Activated CD4-positive, alpha-beta T cell treated with anti-CD3 and anti-CD28 coated beads for 24 hours (primary cell): ENCODE measurements at regions not wholly inside any gene's neighbourhood (a gene's known extent, or its start where the extent isn't known, plus 50 kb on each side); places are given as distances from the start of the nearest gene placed in this dataset.

Experiments used
- DNase-seq, 2 donors: peaks; one replicate each; pipeline ENCODE4 v3.0.0-alpha.2; 2020; ENCODE audit warnings: low read depth in 2 of 2

GRCh38 chr16:64167936-64168335 lies 953.9 kb downstream of the CDH11 start:
- no peak for DNase-seq

DNA sequence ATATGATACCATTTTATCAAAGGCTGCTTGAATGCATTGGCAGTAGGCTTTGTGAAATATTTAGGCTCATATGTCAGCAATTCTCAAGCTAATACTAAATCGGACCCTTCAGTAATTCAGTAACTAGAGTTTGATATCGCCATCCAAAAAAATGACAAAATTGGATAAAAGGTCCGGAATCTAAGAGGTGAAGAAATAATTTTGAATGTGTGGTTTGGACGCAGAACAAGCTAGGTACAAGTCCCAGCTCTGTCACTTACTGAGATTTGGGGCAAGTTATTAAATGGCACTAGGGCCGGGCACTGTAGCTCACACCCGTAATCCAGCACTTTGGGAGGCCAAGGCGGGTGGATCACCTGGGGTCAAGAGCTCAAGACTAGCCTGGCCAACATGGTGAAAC lies 956.5 kb downstream of the CDH11 start:
- no peak for DNase-seq

- no peak for DNase-seq
Measured at GRCh38 chr16:64162613-64163375, 959.1 kb downstream of the CDH11 start.

DNA sequence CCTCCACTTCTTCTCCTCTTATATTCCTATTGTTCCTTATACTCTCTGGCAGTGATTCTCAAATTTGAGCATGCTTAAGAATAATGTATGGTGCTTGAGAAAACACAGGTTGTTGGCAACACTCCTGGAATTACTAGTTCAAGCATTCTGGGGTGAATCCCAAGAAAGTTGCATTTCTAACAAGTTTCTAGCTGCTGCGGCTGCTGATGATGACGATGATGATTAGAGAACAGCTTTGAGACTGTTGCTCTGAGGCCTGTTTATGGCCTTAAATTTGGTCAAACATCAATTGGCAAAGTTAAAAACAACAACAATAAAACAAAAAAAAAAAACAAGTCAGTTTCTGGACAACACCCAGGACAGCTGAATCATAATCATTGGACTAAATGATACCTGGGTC lies 961.9 kb downstream of the CDH11 start:
- DNase-seq, result no peak

DNA sequence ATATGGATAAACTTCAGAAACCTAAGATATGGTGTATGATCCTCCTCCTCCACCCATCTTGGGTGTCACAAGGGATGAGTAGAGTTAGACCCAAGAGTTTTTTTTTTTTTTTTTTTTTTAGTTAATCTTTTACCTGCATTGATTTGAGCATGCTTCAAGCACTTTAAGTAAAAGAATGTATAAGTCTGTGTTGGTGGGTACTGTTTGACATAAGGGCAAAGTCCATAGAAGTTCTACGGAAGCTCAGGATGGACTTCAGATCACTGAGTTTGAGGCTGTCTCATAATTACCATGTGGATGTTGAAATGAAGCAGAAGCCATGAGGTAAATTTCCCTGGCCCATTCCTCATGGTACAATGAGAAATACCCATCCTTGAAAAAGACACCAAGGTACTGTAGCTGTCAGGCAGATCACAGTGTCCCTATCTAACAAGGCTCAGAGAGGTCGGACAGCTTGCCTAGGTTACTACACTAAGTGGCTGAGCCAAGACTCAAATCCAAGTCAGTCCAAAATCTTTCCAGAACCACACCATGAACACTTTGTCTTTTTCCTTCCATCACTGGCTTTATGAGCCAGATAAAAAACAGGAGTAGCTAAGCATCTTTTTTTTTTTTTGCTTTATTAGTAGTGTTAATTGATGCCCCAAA lies 962.8 kb downstream of the CDH11 start:
- no peak for DNase-seq

DNA sequence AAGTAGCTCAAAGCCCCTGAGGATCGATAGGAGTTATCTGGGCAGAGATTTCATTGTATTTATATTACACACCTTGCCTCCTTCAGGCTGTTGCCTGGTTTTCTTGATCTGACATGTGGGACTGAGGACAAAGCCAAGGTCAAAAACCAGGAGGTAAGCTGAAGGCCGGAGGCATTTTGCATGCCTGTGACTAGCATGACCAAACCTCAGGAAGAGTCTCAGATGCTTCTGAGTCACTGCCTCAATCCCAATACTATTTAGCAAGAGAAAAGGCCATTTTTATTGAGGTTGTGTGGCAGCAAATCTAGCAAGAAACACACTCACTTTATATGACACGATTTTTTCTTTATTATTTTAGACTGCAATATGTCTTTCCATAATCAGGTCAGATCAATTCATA lies 968.1 kb downstream of the CDH11 start:
- no peak for DNase-seq

GRCh38 chr16:64151990-64152767 lies 969.7 kb downstream of the CDH11 start:
- DNase-seq, result no peak

DNA sequence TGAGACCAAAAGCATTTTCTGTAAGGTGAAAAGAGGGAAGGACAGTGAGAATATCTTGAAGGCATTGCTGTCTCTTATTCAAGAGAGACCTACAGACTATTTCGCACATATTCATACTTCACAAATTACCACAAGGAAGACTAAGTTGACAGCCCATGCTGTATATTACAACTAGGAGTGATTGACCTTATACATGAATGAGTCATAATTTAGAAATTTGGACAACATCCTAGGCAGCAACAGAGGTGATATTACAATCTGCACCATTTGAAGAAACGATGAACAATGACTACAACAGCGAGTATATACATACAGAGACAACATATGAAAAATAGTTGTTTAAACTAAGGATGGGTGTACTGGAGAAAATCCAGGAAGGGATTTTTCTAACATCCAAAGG lies 971.7 kb downstream of the CDH11 start:
- DNase-seq, result no peak

DNA sequence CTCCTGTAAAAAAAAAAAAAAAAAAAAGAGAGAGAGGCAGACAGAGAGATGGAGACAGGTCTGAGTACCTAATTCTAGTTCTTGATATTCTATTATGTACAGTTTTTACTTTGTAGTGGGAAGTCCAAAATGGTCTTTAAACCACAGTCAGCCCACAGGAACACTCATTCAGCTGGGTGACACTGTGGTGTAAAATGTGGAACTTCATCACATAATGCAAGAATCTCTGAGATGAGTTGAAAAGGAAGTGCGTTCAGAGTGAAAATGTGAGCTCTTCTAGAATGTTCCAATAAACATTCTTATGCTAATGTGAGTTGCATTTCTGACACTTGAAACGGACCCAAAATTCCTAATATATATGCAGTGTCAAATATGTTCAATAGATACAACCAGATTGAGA lies 972.1 kb downstream of the CDH11 start:
- no peak for DNase-seq

DNA sequence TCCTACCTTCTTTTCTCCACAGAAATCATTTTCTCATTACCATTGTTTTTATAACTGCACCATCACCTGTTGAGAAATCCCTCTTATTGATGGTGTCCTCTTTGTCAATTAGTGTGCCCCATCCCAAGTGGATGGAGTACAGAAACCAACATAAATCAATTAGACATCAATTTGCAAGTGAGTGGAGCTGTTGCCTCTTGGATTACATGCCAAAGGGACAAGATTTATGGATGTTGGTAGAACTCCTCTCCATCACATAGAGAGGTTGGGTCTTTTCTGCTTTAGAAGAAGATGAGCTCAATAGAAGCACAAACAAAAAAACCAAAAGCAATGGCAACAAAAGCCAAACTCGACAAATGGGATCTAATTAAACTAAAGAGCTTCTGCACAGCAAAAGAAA lies 973.5 kb downstream of the CDH11 start:
- DNase-seq, result no peak

DNA sequence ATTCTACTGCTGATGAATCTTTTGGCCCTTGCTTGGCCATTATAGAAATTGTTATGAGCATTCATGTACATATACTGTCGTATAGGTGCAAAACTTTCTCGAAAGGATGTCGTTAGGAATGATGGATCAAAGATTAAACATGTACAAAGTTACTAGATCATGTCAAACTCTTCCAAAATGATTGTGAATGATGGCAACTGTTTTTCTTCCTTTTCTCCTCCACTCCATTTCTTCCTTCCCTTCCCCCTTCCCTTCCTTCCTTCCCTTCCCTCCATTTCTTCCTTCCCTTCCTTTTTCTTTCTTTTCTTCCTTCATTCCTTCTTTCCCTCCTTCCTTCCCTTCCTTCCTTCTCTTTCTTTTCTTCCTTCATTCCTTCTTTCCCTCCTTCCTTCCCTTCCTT lies 973.9 kb downstream of the CDH11 start:
- DNase-seq, result no peak

DNA sequence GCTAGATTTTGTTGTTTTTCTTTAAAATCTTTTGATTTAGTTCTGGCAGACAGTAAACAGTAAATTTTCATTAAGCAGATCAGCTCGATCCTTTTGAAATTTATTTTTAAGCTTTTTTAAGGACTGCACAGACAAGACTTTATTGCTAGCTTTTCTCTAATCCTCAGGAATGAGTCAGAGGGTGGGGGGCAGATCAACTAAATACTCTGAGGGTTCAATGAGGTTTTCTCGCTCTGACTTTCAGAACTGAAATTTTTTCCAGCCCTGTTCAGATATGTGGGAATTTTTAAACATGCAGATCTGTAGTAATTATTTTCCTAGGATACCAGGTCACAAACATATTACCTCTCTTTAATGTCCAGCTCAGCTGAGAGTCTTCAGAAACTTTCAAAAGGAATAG lies 977.2 kb downstream of the CDH11 start:
- no peak for DNase-seq

DNA sequence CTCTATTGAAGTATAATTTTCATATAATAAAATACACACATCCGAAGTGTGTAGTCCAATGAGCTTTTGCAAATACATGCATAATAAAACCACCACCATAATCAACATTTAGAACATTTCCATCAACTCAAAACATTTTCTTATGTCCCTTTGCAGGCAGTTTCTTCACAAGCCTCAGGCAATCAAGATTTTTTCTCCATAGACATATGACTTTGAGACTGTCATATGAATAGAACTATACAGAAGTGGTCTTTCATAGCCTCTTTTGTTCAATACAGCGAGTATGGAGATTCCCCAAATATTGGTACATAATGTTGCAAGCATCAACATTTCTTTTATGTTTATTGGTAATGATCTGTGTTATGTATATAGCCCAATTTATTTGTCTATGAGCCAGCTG lies 983.2 kb downstream of the CDH11 start:
- no peak for DNase-seq

- no peak for DNase-seq
Measured at GRCh38 chr16:64138006-64138405, 983.9 kb downstream of the CDH11 start.

GRCh38 chr16:64136743-64137142 lies 985.1 kb downstream of the CDH11 start:
- no peak for DNase-seq

DNA sequence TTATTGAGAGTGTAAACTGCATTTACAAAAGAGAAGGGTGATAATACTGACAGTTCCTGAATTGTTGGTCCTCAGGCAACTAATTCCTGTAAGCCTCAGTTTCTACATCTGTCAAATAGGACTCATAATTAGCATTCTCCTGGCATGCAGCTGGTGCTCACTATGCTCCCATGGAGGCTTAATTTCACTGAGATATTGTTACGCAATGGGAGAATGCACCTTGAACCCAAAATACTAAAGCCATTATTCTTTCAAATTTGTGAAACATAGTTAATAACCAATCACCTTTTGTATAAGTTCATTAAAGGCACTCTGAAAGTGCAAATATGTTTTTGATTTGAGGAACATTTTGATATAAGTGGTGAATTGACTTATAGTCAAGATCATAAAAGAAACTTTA lies 985.5 kb downstream of the CDH11 start:
- DNase-seq, result no peak

DNA sequence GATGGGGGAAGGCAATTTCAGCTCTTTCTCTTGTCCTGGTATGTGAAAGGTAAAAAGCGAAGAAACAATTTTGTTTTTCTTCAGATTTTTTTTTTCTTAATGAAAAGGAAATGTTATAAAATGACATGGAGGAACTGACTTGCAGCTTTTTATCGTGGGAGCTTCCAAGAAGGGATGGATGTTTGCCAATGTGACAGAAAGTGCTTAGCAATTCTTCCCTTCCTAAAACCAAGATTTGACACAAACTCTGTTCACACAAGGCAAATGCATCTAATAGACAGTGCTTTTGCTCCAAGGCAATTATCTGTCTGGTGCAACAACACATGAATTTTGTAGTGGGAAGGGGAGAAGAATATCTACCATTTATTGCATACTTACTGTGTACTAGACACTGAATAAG lies 988.5 kb downstream of the CDH11 start:
- no peak for DNase-seq

DNA sequence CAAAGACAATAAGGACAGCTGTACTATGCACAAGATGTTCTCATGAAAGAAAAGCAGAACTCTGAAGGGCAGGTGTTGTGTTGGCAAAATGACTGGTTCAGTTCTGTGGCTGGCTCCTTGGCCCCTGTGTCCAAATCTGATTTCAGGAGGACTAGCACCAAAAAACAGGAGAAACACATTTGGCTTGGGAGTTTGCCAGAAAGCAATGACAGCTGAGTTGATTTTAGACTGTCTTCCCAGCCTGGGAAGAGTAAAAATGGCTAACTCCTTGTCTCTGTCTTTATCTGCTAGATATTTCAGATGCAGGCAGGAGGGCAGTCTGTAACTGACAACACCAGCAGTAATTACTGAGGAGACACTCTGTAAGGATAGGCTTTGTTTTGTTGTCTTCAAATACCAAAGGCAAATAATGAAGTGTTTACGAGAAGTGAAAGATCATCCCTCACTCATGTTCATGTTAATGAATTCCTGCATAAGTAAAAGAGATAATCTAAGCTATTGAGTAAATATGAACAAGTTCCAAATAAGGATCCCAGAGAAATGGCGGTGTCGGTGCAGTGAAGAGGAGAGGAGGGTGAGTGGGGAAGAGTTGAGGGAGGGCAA lies 989.0 kb downstream of the CDH11 start:
- DNase-seq, result no peak

GRCh38 chr16:64132190-64132589 lies 989.7 kb downstream of the CDH11 start:
- no peak for DNase-seq

DNA sequence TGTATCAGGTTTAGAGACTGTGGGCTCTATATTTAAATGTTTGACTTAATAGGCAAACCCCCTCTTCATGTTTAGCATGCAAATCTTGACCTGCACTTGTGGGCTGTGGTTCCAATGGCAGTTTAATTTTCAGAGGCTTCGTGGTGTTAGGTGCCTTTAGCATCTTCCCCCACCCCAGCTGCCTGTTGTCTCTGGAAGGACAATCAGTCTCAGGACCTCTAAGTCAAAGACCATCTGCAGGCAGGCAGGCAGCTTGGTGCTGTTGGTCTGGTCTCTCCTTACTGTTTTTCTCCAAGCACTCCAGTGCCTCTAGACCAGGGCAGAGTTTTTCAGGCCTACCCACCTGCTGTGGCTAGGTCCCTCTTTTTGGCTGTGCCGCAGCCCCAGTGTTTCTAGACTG lies 990.4 kb downstream of the CDH11 start:
- DNase-seq, result no peak

DNA sequence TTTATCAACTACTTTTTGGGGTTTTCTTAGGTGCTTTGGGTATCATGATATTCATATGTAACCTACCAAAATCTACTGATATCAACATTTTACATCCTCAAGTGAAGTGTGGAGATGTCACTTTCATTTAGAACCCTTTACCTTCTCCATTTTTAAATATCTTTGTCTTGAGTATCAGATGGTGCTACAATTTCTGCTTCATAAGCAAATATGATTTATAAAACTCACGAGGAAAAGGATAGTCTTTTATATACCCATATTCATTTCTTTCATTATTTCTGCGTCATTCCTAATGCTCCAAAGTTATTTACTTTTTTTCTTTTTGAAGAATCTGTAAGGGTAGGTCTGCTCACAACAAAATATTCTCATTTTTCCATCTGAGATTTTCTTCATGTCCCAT lies 991.7 kb downstream of the CDH11 start:
- DNase-seq, result no peak

DNA sequence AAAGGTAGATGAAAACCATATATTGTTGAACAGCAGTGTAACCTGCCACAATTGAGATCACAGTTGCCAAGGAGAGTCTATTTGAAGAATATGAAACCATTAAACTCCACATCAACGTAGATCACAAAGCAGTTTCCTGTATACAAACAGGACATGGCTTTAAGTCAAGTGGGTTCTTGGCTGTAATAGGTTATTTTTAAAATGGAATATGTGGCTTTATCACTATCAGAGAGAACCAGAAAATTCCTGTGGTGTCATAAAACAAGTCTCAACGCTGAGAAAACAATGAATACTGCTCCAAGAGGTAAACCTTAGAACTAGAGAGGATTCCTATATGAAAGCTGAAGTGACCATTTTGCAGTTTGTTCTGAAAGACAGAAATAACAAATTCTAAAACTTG lies 999.7 kb downstream of the CDH11 start:
- no peak for DNase-seq

GRCh38 chr16:64121473-64121872 lies 1000.4 kb downstream of the CDH11 start:
- DNase-seq, result no peak
